A673 (cell line): ENCODE measurements at regions not wholly inside any gene's neighbourhood (a gene's known extent, or its start where the extent isn't known, plus 50 kb on each side); places are given as distances from the start of the nearest gene placed in this dataset.

Experiments used
- EZH2 ChIP-seq: fragments of 200-600 bp; sonication (generic); IDR thresholded peaks from 2 replicates; pipeline ENCODE4 v1.6.1; 2017; ENCODE audit warnings: borderline replicate concordance, low read depth, mild to moderate bottlenecking, mixed read lengths, antibody characterized with exemption, low read length; ENCODE audit not compliant: poor library complexity, severe bottlenecking
- TF ChIP-seq, protein P1 (sequence below): fragments of 300-800, 200-600 bp; sonication (generic); conservative IDR thresholded peaks from 2 replicates; pipeline ENCODE4 v1.5.1; 2017; ENCODE audit warnings: low read depth, mild to moderate bottlenecking, antibody characterized with exemption, low read length, moderate library complexity, mixed read lengths

DNA sequence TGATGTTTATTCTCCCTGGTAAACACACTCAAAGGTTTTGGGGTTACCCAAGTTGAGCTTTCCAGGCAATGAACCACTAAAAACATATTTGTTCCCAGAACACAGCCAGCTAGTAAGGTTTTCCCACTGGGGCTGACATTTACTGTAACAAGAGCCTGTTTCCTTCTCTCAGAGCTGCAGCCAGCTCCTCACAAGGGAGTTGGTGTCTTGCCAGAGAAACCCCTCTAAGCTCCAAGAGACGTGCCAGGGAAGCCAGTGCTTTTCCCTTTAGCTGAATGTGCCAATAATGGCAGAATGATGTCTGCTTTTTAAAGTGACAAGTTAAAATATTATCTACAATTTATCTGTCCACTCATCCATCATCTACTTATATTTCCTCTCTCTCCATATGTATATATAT lies 170.8 kb upstream of the RBFOX1 start:
- TF ChIP-seq, protein P1, sequence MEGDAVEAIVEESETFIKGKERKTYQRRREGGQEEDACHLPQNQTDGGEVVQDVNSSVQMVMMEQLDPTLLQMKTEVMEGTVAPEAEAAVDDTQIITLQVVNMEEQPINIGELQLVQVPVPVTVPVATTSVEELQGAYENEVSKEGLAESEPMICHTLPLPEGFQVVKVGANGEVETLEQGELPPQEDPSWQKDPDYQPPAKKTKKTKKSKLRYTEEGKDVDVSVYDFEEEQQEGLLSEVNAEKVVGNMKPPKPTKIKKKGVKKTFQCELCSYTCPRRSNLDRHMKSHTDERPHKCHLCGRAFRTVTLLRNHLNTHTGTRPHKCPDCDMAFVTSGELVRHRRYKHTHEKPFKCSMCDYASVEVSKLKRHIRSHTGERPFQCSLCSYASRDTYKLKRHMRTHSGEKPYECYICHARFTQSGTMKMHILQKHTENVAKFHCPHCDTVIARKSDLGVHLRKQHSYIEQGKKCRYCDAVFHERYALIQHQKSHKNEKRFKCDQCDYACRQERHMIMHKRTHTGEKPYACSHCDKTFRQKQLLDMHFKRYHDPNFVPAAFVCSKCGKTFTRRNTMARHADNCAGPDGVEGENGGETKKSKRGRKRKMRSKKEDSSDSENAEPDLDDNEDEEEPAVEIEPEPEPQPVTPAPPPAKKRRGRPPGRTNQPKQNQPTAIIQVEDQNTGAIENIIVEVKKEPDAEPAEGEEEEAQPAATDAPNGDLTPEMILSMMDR: no peak
- no peak for TF ChIP-seq EZH2
